ENCODE measurements at regions not wholly inside any gene's neighbourhood (a gene's known extent, or its start where the extent isn't known, plus 50 kb on each side); places are given as distances from the start of the nearest gene placed in this dataset.

GRCh38 chr9:1331546-1332038 lies 281.4 kb downstream of the DMRT2 start:
- DNase-seq = no peak
- no peak for ATAC-seq (ENCODE audit: low FRiP score in 2 of 2)
- no peaks in the 10 kb centered on the region for H3K4me1 ChIP-seq
- H3K9me3 ChIP-seq = no peaks in the 10 kb centered on the region
- no peaks in the 10 kb centered on the region for H3K27me3 ChIP-seq
- H3K4me3 ChIP-seq = no peak overlapping the region
- no peak overlapping the region for H3K27ac ChIP-seq
- H3K36me3 ChIP-seq = no peaks in the 10 kb centered on the region
- TF ChIP-seq POLR2A (IDR thresholded peaks at IDR 0.05) (no peak), POLR2AphosphoS5 (IDR thresholded peaks at IDR 0.05) (no peak), EP300 (IDR thresholded peaks at IDR 0.05) (no peak), CTCF (IDR thresholded peaks at IDR 0.05) (no peak)

GRCh38 chr9:1332156-1332555 lies 282.0 kb downstream of the DMRT2 start:
- no peaks in the 10 kb centered on the region for H3K9me3 ChIP-seq
- H3K27ac ChIP-seq = no peak overlapping the region

GRCh38 chr9:1335174-1335573 lies 285.0 kb downstream of the DMRT2 start:
- H3K36me3 ChIP-seq = no peaks in the 10 kb centered on the region
- ATAC-seq (ENCODE audit: low FRiP score in 2 of 2) = no peak
- DNase-seq = no peak
- 81 to 85% methylated on average over 3 to 4 of the region's 4 CpGs for WGBS, 2 donors
- TF ChIP-seq CTCF (IDR thresholded peaks at IDR 0.05) = no peak
- TF ChIP-seq EP300 (IDR thresholded peaks at IDR 0.05) = no peak
- no peak for TF ChIP-seq POLR2AphosphoS5 (IDR thresholded peaks at IDR 0.05)
- TF ChIP-seq POLR2A (IDR thresholded peaks at IDR 0.05) = no peak
- no peaks in the 10 kb centered on the region for H3K9me3 ChIP-seq
- no peak overlapping the region for H3K4me3 ChIP-seq
- no peaks in the 10 kb centered on the region for H3K4me1 ChIP-seq
- no peak overlapping the region for H3K27ac ChIP-seq
- H3K27me3 ChIP-seq = no peaks in the 10 kb centered on the region

More at GRCh38 chr9:1332156-1332555, 282.0 kb downstream of the DMRT2 start:
- H3K27me3 ChIP-seq = no peaks in the 10 kb centered on the region
- no peak for TF ChIP-seq EP300 (IDR thresholded peaks at IDR 0.05)
- no peak for TF ChIP-seq POLR2AphosphoS5 (IDR thresholded peaks at IDR 0.05)
- TF ChIP-seq POLR2A (IDR thresholded peaks at IDR 0.05) = no peak
- WGBS, 2 donors = 58 to 68% methylated on average over 3 of the region's 3 CpGs
- DNase-seq (no peak), ATAC-seq (ENCODE audit: low FRiP score in 2 of 2) (peak in 1 of 2 donors; percentile 56)
- no peaks in the 10 kb centered on the region for H3K4me1 ChIP-seq
- no peak overlapping the region for H3K4me3 ChIP-seq
- H3K36me3 ChIP-seq = no peaks in the 10 kb centered on the region

- TF ChIP-seq POLR2A (IDR thresholded peaks at IDR 0.05) (no peak), POLR2AphosphoS5 (IDR thresholded peaks at IDR 0.05) (no peak), CTCF (IDR thresholded peaks at IDR 0.05) (no peak), EP300 (IDR thresholded peaks at IDR 0.05) (no peak)
- H3K4me3 ChIP-seq = no peak overlapping the region
- no peak for ATAC-seq (ENCODE audit: low FRiP score in 2 of 2)
- no peaks in the 10 kb centered on the region for H3K27me3 ChIP-seq
- 28 to 32% methylated on average over 1 to 2 of the region's 2 CpGs for WGBS, 2 donors
- H3K9me3 ChIP-seq = no peaks in the 10 kb centered on the region
- H3K36me3 ChIP-seq = no peaks in the 10 kb centered on the region
- no peaks in the 10 kb centered on the region for H3K4me1 ChIP-seq
- H3K27ac ChIP-seq = no peak overlapping the region
- no peak for DNase-seq
Measured at GRCh38 chr9:1337169-1337568, 287.0 kb downstream of the DMRT2 start.

- ATAC-seq (ENCODE audit: low FRiP score in 2 of 2) = no peak
- H3K9me3 ChIP-seq = peaks cover 0 to 4% (median 0%) of the 10 kb centered on the region in 4 donors
- H3K4me1 ChIP-seq = no peaks in the 10 kb centered on the region
- no peak overlapping the region for H3K4me3 ChIP-seq
- H3K36me3 ChIP-seq = no peaks in the 10 kb centered on the region
- DNase-seq = no peak
- no peaks in the 10 kb centered on the region for H3K27me3 ChIP-seq
- H3K27ac ChIP-seq = no peak overlapping the region
- no peak for TF ChIP-seq POLR2A (IDR thresholded peaks at IDR 0.05)
- no peak for TF ChIP-seq EP300 (IDR thresholded peaks at IDR 0.05)
- TF ChIP-seq CTCF (IDR thresholded peaks at IDR 0.05) = no peak
- no peak for TF ChIP-seq POLR2AphosphoS5 (IDR thresholded peaks at IDR 0.05)
Measured at GRCh38 chr9:1340390-1340789, 290.2 kb downstream of the DMRT2 start.
